ENCODE measurements at regions not wholly inside any gene's neighbourhood (a gene's known extent, or its start where the extent isn't known, plus 50 kb on each side); places are given as distances from the start of the nearest gene placed in this dataset.
A peak's percentile ranks its signal among the peaks of the same experiment; 100 is the strongest.

- FAIRE-seq = no peak
Measured at GRCh38 chr11:69348414-69349235, 54.7 kb downstream of the MYEOV start.

GRCh38 chr11:69350040-69350439, 56.1 kb downstream of the MYEOV start:
- no peak for FAIRE-seq

- FAIRE-seq = peak; percentile 95
Measured at GRCh38 chr11:69350596-69350995, 56.6 kb downstream of the MYEOV start.

- no peak for FAIRE-seq
Measured at GRCh38 chr11:69351460-69351859, 57.5 kb downstream of the MYEOV start.

GRCh38 chr11:69352166-69352565, 58.2 kb downstream of the MYEOV start:
- no peak for FAIRE-seq

- FAIRE-seq = no peak
Measured at GRCh38 chr11:69352715-69353319, 58.9 kb downstream of the MYEOV start.

GRCh38 chr11:69353696-69354544, 60.0 kb downstream of the MYEOV start:
- FAIRE-seq = no peak

GRCh38 chr11:69354545-69354897, 60.6 kb downstream of the MYEOV start:
- no peak for FAIRE-seq

GRCh38 chr11:69355346-69355940, 61.5 kb downstream of the MYEOV start:
- FAIRE-seq = no peak

- no peak for FAIRE-seq
Measured at GRCh38 chr11:69355959-69356702, 62.2 kb downstream of the MYEOV start.

GRCh38 chr11:69356703-69357457, 62.9 kb downstream of the MYEOV start:
- no peak for FAIRE-seq

GRCh38 chr11:69357458-69358397, 63.8 kb downstream of the MYEOV start:
- no peak for FAIRE-seq

- no peak for FAIRE-seq
Measured at GRCh38 chr11:69358398-69359020, 64.6 kb downstream of the MYEOV start.

GRCh38 chr11:69359735-69360480, 66.0 kb downstream of the MYEOV start:
- no peak for FAIRE-seq

- FAIRE-seq = no peak
Measured at GRCh38 chr11:69360606-69361005, 66.7 kb downstream of the MYEOV start.

GRCh38 chr11:69361048-69361447, 67.1 kb downstream of the MYEOV start:
- FAIRE-seq = no peak

GRCh38 chr11:69361466-69361865, 67.5 kb downstream of the MYEOV start:
- FAIRE-seq = no peak

GRCh38 chr11:69362315-69362714, 68.4 kb downstream of the MYEOV start:
- FAIRE-seq = no peak

GRCh38 chr11:69364921-69365320, 71.0 kb downstream of the MYEOV start:
- FAIRE-seq = no peak

Measured in A204.1 (cell line).